Fibroblast of lung (primary cell): ENCODE measurements at regions not wholly inside any gene's neighbourhood (a gene's known extent, or its start where the extent isn't known, plus 50 kb on each side); places are given as distances from the start of the nearest gene placed in this dataset.

Source experiments
- DNase-seq, 2 donors: peaks; one replicate each; pipeline versions ENCODE4 v3.0.0 to v3.0.0-alpha.2; 2010; ENCODE audit warnings: low read depth in 2 of 2
- H2AFZ ChIP-seq: 2 replicates; pipeline ENCODE4 v1.5.1; 2012; ENCODE audit warnings: low read length, control low read depth, inconsistent platforms
- H3K27ac ChIP-seq: 2 replicates; pipeline ENCODE4 v1.5.1; 2011; ENCODE audit warnings: low read length, control low read depth; ENCODE audit not compliant: insufficient read depth
- H3K27me3 ChIP-seq: 2 replicates; pipeline ENCODE4 v1.5.1; 2011; ENCODE audit warnings: mild to moderate bottlenecking, low read length; ENCODE audit not compliant: control insufficient read depth, insufficient read depth
- H3K36me3 ChIP-seq: 2 replicates; pipeline ENCODE4 v1.5.1; 2011; ENCODE audit warnings: low read length; ENCODE audit not compliant: control insufficient read depth, insufficient read depth
- H3K4me1 ChIP-seq: 2 replicates; pipeline ENCODE4 v1.5.1; 2011; ENCODE audit warnings: low read length; ENCODE audit not compliant: control insufficient read depth, insufficient read depth; ENCODE audit errors: extremely low read depth
- H3K4me2 ChIP-seq: 2 replicates; pipeline ENCODE4 v1.5.1; 2011; ENCODE audit warnings: low read length, control low read depth; ENCODE audit not compliant: insufficient read depth; ENCODE audit errors: extremely low read depth
- H3K4me3 ChIP-seq, 4 experiments: fragments of 200-600 bp in 1 of 4; sonication (generic) in 1 of 4; replicated peaks in 1 of 4; 2 replicates each; pipeline ENCODE4 v1.5.1; 2011 to 2016; ENCODE audit warnings: low read length in 4 of 4, low read depth in 3 of 4, mild to moderate bottlenecking in 3 of 4, control low read depth in 2 of 4, inconsistent platforms in 1 of 4, mixed read lengths in 1 of 4; ENCODE audit not compliant: insufficient read depth in 1 of 4; ENCODE audit errors: control extremely low read depth in 1 of 4
- H3K79me2 ChIP-seq: 2 replicates; pipeline ENCODE4 v1.5.1; 2012; ENCODE audit warnings: mild to moderate bottlenecking, low read length, inconsistent platforms; ENCODE audit not compliant: control insufficient read depth, insufficient read depth
- H3K9ac ChIP-seq: 2 replicates; pipeline ENCODE4 v1.5.1; 2011; ENCODE audit warnings: mild to moderate bottlenecking, low read length, control low read depth; ENCODE audit not compliant: insufficient read depth
- H3K9me3 ChIP-seq: 2 replicates; pipeline ENCODE4 v1.5.1; 2012; ENCODE audit warnings: low read depth, low read length; ENCODE audit not compliant: control insufficient read depth, insufficient read depth
- H4K20me1 ChIP-seq: 2 replicates; pipeline ENCODE4 v1.5.1; 2011; ENCODE audit warnings: low read length; ENCODE audit not compliant: control insufficient read depth, insufficient read depth; ENCODE audit errors: extremely low read depth
- CTCF ChIP-seq, 2 donors: IDR thresholded peaks in 1 of 2; conservative IDR thresholded peaks in 1 of 2; 1 replicate in 1 of 2; 2 replicates in 1 of 2; pipeline ENCODE4 v1.5.1; 2011 to 2012; ENCODE audit warnings: low read length in 2 of 2, control low read depth in 1 of 2, inconsistent platforms in 1 of 2, low read depth in 1 of 2, mild to moderate bottlenecking in 1 of 2
- EZH2 ChIP-seq: IDR thresholded peaks from 2 replicates; pipeline ENCODE4 v1.5.1; 2012; ENCODE audit warnings: low read length, control low read depth, mild to moderate bottlenecking; ENCODE audit errors: missing control alignments

GRCh38 chr7:152909683-152910544 is 150.4 kb downstream of the ACTR3B start:
- Histone ChIP-seq H4K20me1 (no peaks in the 10 kb centered on the region), H3K4me2 (no peak overlapping the region), H3K4me1 (no peaks in the 10 kb centered on the region), H3K27ac (no peak overlapping the region), H3K36me3 (no peaks in the 10 kb centered on the region), H3K4me3 (no peak overlapping the region), H2AFZ (no peak overlapping the region), H3K27me3 (no peaks in the 10 kb centered on the region), H3K9me3 (peaks cover 2% of the 10 kb centered on the region), H3K79me2 (no peaks in the 10 kb centered on the region), H3K9ac (no peak overlapping the region)
- TF ChIP-seq EZH2 (no peak), CTCF (conservative IDR thresholded peaks at IDR 0.05 in 1 of 2, IDR thresholded peaks at IDR 0.05 in 1 of 2; ENCODE audit: low read depth in 1 of 2, low read length in 2 of 2) (no peak)
- no peak for DNase-seq

GRCh38 chr7:152910545-152911225 is 151.1 kb downstream of the ACTR3B start:
- Histone ChIP-seq H3K4me1 (no peaks in the 10 kb centered on the region), H3K9ac (no peak overlapping the region), H3K4me2 (no peak overlapping the region), H4K20me1 (no peaks in the 10 kb centered on the region), H3K4me3 (no peak overlapping the region), H3K27me3 (no peaks in the 10 kb centered on the region), H3K79me2 (no peaks in the 10 kb centered on the region), H3K9me3 (peaks cover 2% of the 10 kb centered on the region), H3K36me3 (no peaks in the 10 kb centered on the region), H3K27ac (no peak overlapping the region), H2AFZ (no peak overlapping the region)
- DNase-seq, result no peak
- TF ChIP-seq CTCF (conservative IDR thresholded peaks at IDR 0.05 in 1 of 2, IDR thresholded peaks at IDR 0.05 in 1 of 2; ENCODE audit: low read depth in 1 of 2, low read length in 2 of 2) (no peak), EZH2 (no peak)

- Histone ChIP-seq H3K9ac (no peak overlapping the region), H3K79me2 (no peaks in the 10 kb centered on the region), H3K27ac (no peak overlapping the region), H3K9me3 (peaks cover 2% of the 10 kb centered on the region), H4K20me1 (no peaks in the 10 kb centered on the region), H2AFZ (no peak overlapping the region), H3K4me3 (no peak overlapping the region), H3K4me2 (no peak overlapping the region), H3K36me3 (no peaks in the 10 kb centered on the region), H3K27me3 (no peaks in the 10 kb centered on the region), H3K4me1 (no peaks in the 10 kb centered on the region)
- DNase-seq, result no peak
- TF ChIP-seq EZH2 (no peak), CTCF (conservative IDR thresholded peaks at IDR 0.05 in 1 of 2, IDR thresholded peaks at IDR 0.05 in 1 of 2; ENCODE audit: low read depth in 1 of 2, low read length in 2 of 2) (no peak)
Measured at GRCh38 chr7:152911226-152911560, 151.6 kb downstream of the ACTR3B start.
